HL-60 (cell line): ENCODE measurements at regions not wholly inside any gene's neighbourhood (a gene's known extent, or its start where the extent isn't known, plus 50 kb on each side); places are given as distances from the start of the nearest gene placed in this dataset.
"Not testable (repeated sequence)": the region's sequence is repeated elsewhere in the genome, so short reads cannot be mapped to it uniquely, and the experiment has no call there.

ENCODE experiments used
- DNase-seq, 2 experiments: peaks; one replicate each; pipeline ENCODE4 v3.0.0-alpha.2; 2010 to 2020; ENCODE audit warnings: low read depth in 1 of 2, low spot score in 1 of 2
- H3K27ac ChIP-seq: fragments of 250-450 bp; sonication (Bioruptor Pico); replicated peaks from 2 replicates; pipeline ENCODE4 v1.5.1; 2020; ENCODE audit warnings: mild to moderate bottlenecking, moderate library complexity
- H3K27me3 ChIP-seq: fragments of 250-450 bp; sonication (Bioruptor Pico); 2 replicates; pipeline ENCODE4 v1.5.1; 2021; ENCODE audit warnings: mild to moderate bottlenecking, moderate library complexity; ENCODE audit not compliant: insufficient read depth, poor library complexity, severe bottlenecking
- H3K4me3 ChIP-seq: replicated peaks from 2 replicates; pipeline ENCODE4 v1.5.1; 2011; ENCODE audit warnings: mild to moderate bottlenecking, control low read depth, low read length; ENCODE audit not compliant: insufficient read depth
- CTCF ChIP-seq: IDR thresholded peaks from one replicate; pipeline ENCODE4 v1.5.1; 2011; ENCODE audit warnings: low read length, control low read depth, inconsistent platforms; ENCODE audit not compliant: insufficient read depth
- GABPA ChIP-seq: IDR thresholded peaks from 2 replicates; pipeline ENCODE4 v1.6.1; 2012; ENCODE audit warnings: low read depth
- POLR2AphosphoS5 ChIP-seq: IDR thresholded peaks from 2 replicates; pipeline ENCODE4 v1.6.1; 2012; ENCODE audit warnings: low read depth
- REST ChIP-seq: IDR thresholded peaks from 2 replicates; pipeline ENCODE4 v1.6.1; 2012; ENCODE audit warnings: low read depth; ENCODE audit not compliant: insufficient replicate concordance
- SPI1 ChIP-seq: IDR thresholded peaks from 2 replicates; pipeline ENCODE4 v1.6.1; 2012; ENCODE audit warnings: low read depth, mild to moderate bottlenecking, borderline replicate concordance

GRCh38 chr1:143718524-143718923 lies 253.3 kb downstream of the FAM72C start:
- DNase-seq, result no peak
- H3K27me3 ChIP-seq, result no peaks in the 10 kb centered on the region
- TF ChIP-seq GABPA (no peak), CTCF (no peak), REST (no peak), POLR2AphosphoS5 (no peak), SPI1 (no peak)

GRCh38 chr1:143718021-143718420 lies 253.8 kb downstream of the FAM72C start:
- H3K27ac ChIP-seq, result no peak overlapping the region
- no peak for DNase-seq
- H3K27me3 ChIP-seq, result no peaks in the 10 kb centered on the region
- H3K4me3 ChIP-seq, result no peak overlapping the region
- TF ChIP-seq POLR2AphosphoS5, result no peak
- no peak for TF ChIP-seq GABPA
- TF ChIP-seq CTCF, result no peak
- TF ChIP-seq SPI1, result no peak
- TF ChIP-seq REST, result no peak

More at GRCh38 chr1:143718524-143718923, 253.3 kb downstream of the FAM72C start:
- Histone ChIP-seq H3K27ac (peak overlapping the region; percentile 92; the same call in 1 of the 2 replicates), H3K4me3 (no peak overlapping the region)

DNA sequence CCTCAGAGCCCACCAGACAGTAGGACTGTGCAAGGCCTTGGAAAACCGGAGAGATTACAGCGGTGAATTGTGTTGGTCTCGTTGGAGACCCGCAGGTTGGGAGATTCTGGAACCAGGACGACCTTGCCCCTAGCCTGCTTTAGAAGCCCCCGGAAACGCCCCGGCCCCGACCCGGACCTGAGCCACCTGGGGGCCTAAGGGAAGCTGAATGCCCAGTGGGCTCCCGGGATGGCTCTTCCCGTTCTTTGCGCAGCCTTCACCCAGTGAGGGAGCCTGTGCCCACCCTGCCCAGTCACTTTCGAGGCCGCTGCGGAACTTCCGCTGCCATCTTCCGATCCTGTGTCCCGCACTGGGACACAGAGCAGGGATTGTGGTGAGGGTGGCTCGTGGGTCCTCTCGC lies 254.4 kb downstream of the FAM72C start:
- DNase-seq, result no peak
- Histone ChIP-seq H3K4me3 (no peak overlapping the region), H3K27ac (no peak overlapping the region), H3K27me3 (no peaks in the 10 kb centered on the region)
- TF ChIP-seq SPI1 (no peak), CTCF (no peak), REST (no peak), POLR2AphosphoS5 (no peak), GABPA (no peak)

DNA sequence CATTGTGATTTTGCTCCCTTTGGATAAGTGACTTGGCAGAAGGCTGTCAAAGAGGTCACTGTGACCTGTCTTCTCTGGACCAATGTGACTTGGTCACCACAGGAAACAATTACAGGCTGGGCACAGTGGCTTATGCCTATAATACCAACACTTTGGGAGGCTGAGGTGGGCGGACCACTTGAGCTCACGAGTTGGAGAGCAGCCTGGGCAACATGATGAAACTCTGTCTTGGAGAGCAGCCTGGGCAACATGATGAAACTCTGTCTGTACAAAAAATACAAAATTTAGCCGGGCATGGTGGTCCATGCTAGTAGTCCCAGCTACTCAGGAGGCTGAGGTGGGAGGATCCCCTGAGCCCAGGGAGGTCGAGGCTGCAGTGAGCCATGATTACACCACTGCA lies 256.9 kb downstream of the FAM72C start:
- not testable (repeated sequence) for H3K27me3 ChIP-seq, H3K27ac ChIP-seq, H3K4me3 ChIP-seq, DNase-seq
